Erythroblast (primary cell): ENCODE measurements at regions not wholly inside any gene's neighbourhood (a gene's known extent, or its start where the extent isn't known, plus 50 kb on each side); places are given as distances from the start of the nearest gene placed in this dataset.

Source experiments
- GATA1 ChIP-seq: IDR thresholded peaks from 2 replicates; pipeline ENCODE4 v1.6.1; 2011; ENCODE audit warnings: low read depth, mild to moderate bottlenecking, control low read depth, low read length, moderate library complexity
- POLR2A ChIP-seq: IDR thresholded peaks from 2 replicates; pipeline ENCODE4 v1.6.1; 2011; ENCODE audit warnings: mild to moderate bottlenecking, low read length

DNA sequence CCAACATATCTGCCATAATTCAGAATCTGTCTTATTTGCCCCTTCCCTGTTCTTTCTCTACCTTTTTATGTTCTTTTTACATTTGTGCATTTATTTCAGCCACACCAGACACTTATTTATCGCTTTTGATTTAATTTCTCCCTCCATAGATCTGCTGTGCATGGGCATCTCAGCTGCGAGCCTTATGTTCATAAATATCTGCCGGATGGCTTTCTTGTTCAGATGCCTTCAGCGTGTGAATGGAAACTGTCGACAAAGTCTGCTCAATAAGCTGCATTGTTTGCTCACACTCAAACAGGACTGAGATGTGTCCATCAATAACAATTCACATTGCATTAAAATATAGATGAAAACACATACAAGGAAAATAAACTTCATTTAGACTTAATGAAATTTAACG lies 374.6 kb upstream of the FAT3 start:
- TF ChIP-seq POLR2A (no peak), GATA1 (no peak)
